NT2/D1 (cell line): ENCODE measurements at regions not wholly inside any gene's neighbourhood (a gene's known extent, or its start where the extent isn't known, plus 50 kb on each side); places are given as distances from the start of the nearest gene placed in this dataset.

Source experiments
- SUZ12 ChIP-seq: IDR thresholded peaks from 2 replicates; pipeline ENCODE4 v1.6.1; 2011; ENCODE audit not compliant: insufficient read length, insufficient read depth; ENCODE audit errors: extremely low read depth
- YY1 ChIP-seq: IDR thresholded peaks from 2 replicates; pipeline ENCODE4 v1.6.1; 2011; ENCODE audit not compliant: insufficient read length, insufficient read depth
- ZNF274 ChIP-seq: IDR thresholded peaks from 2 replicates; pipeline ENCODE4 v1.6.1; 2011; ENCODE audit warnings: mild to moderate bottlenecking, low read depth, low read length

DNA sequence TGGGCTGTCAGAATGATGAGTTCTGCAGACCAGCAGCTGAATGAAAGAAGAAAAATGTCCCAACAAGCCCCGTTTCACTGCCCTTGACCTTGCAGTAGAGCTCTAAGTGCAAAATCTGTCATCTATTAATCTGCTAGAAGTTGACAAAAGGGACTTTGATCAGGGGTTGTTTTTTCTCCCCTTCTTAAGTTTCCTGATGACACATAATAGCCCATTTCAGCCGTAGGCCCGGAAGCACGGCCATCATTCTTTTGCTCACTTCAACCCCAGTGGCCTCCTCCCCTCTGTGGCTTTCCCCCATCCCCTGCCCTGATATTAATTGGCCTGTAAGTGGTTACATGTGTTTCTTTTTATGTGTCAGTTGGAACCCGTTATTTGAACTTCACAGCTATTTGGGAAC lies 298.9 kb downstream of the RPLP1 start:
- TF ChIP-seq YY1 (no peak), SUZ12 (no peak), ZNF274 (no peak)
